GM18861 (cell line): ENCODE measurements at regions not wholly inside any gene's neighbourhood (a gene's known extent, or its start where the extent isn't known, plus 50 kb on each side); places are given as distances from the start of the nearest gene placed in this dataset.
"Not testable (repeated sequence)": the region's sequence is repeated elsewhere in the genome, so short reads cannot be mapped to it uniquely, and the experiment has no call there.

Experiments
- ATAC-seq: cut with Tn5 transposase; IDR thresholded peaks from one replicate; pipeline ENCODE4 v1.9.1; 2021; ENCODE audit not compliant: unreplicated experiment

- no peak for ATAC-seq
Observed at GRCh38 chr2:133968446-133968845, 285.4 kb upstream of the MGAT5 start.

GRCh38 chr2:133970641-133971040, 283.2 kb upstream of the MGAT5 start:
- ATAC-seq = no peak

GRCh38 chr2:133972297-133972696, 281.6 kb upstream of the MGAT5 start:
- ATAC-seq = no peak

GRCh38 chr2:133972786-133973185, 281.1 kb upstream of the MGAT5 start:
- ATAC-seq = no peak

GRCh38 chr2:133974353-133974752, 279.5 kb upstream of the MGAT5 start:
- ATAC-seq = no peak

- ATAC-seq = no peak
Observed at GRCh38 chr2:133975135-133975534, 278.7 kb upstream of the MGAT5 start.

- ATAC-seq = no peak
Observed at GRCh38 chr2:133975676-133976428, 278.0 kb upstream of the MGAT5 start.

GRCh38 chr2:133976659-133977058, 277.2 kb upstream of the MGAT5 start:
- no peak for ATAC-seq

GRCh38 chr2:133977405-133977804, 276.5 kb upstream of the MGAT5 start:
- no peak for ATAC-seq

GRCh38 chr2:133982256-133982655, 271.6 kb upstream of the MGAT5 start:
- ATAC-seq = no peak

GRCh38 chr2:133985563-133985962, 268.3 kb upstream of the MGAT5 start:
- ATAC-seq = no peak

- no peak for ATAC-seq
Observed at GRCh38 chr2:133986081-133986837, 267.6 kb upstream of the MGAT5 start.

- no peak for ATAC-seq
Observed at GRCh38 chr2:133986881-133987795, 266.7 kb upstream of the MGAT5 start.

- ATAC-seq = no peak
Observed at GRCh38 chr2:133988316-133988891, 265.5 kb upstream of the MGAT5 start.

- no peak for ATAC-seq
Observed at GRCh38 chr2:133991606-133992168, 262.2 kb upstream of the MGAT5 start.

- ATAC-seq = no peak
Observed at GRCh38 chr2:133992454-133992853, 261.4 kb upstream of the MGAT5 start.

GRCh38 chr2:133993160-133993559, 260.7 kb upstream of the MGAT5 start:
- ATAC-seq = no peak

- ATAC-seq = not testable (repeated sequence)
Observed at GRCh38 chr2:133998726-133999125, 255.1 kb upstream of the MGAT5 start.

GRCh38 chr2:134002391-134002790, 251.5 kb upstream of the MGAT5 start:
- ATAC-seq = no peak

- no peak for ATAC-seq
Observed at GRCh38 chr2:134002921-134003320, 251.0 kb upstream of the MGAT5 start.

GRCh38 chr2:134004467-134004866, 249.4 kb upstream of the MGAT5 start:
- ATAC-seq = no peak
